Activated CD4-positive, alpha-beta T cell treated with anti-CD3 and anti-CD28 coated beads, Interleukin-2, amount 50 U/mL, for 1 hour (primary cell): ENCODE measurements at regions not wholly inside any gene's neighbourhood (a gene's known extent, or its start where the extent isn't known, plus 50 kb on each side); places are given as distances from the start of the nearest gene placed in this dataset.

ENCODE experiments used
- DNase-seq: peaks from one replicate; pipeline ENCODE4 v3.0.0-alpha.2; 2020

GRCh38 chr13:73272831-73273230 is 214.0 kb downstream of the KLF5 start:
- DNase-seq, result no peak

- no peak for DNase-seq
Measured at GRCh38 chr13:73268306-73268705, 209.5 kb downstream of the KLF5 start.

DNA sequence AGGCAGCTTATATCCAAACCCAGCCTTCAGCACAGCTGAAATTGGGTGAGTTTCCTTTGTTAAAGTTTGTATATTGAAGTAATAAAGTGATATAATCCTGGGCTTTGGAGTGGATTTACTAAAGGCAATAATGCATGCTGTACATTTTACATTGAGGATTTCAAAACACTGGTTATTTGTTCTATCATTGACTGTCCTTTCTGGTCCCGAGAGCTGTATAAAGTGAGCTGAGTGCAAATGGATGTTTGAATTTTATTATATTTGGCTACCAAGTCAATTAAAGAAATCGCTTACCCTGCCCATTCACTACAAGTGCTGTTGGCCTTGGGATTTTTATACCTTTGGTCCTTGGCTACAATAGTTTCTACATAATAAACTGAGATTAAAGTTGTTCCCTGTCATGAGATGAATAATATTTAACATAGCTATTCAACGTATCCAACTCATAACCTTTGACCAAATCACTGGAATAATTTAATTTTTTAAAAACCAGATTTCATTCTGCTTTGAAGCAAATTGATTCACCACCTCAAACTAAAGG is 207.9 kb downstream of the KLF5 start:
- no peak for DNase-seq

DNA sequence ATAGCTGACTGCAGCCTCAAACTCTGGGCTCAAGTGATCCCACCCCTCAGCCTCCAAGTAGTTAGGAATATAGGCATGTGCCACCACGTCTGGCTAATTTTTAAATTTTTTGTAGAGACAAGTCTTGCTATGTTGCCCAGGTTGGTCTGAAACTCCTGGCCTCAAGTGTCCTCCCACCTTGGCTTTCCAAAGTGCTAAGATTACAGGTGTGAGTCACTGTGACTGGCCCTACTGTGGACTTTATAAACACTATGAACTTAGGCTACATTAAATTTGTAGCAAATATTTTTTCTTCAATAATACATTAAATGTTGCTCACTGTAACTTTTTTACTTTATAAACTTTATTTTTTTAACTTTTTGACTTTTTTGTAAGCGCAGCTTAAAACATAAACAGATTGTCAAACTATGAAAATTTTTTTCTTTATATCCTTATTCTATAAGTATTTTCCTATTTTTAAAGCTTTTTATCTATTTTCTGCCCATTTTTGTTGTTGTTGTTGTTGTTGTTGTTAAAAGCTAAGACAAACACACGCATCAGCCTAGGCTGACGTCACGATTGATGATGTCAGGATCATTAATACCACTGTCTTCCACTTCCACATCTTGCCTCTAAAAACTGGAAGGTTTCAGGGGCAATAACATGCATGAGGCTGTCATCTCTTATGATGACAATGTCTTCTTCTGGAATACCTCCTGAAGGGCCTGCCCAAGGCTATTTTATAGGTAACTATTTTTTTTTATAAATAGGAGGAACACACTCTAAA is 204.2 kb downstream of the KLF5 start:
- no peak for DNase-seq

GRCh38 chr13:73261739-73262216 is 203.0 kb downstream of the KLF5 start:
- no peak for DNase-seq

DNA sequence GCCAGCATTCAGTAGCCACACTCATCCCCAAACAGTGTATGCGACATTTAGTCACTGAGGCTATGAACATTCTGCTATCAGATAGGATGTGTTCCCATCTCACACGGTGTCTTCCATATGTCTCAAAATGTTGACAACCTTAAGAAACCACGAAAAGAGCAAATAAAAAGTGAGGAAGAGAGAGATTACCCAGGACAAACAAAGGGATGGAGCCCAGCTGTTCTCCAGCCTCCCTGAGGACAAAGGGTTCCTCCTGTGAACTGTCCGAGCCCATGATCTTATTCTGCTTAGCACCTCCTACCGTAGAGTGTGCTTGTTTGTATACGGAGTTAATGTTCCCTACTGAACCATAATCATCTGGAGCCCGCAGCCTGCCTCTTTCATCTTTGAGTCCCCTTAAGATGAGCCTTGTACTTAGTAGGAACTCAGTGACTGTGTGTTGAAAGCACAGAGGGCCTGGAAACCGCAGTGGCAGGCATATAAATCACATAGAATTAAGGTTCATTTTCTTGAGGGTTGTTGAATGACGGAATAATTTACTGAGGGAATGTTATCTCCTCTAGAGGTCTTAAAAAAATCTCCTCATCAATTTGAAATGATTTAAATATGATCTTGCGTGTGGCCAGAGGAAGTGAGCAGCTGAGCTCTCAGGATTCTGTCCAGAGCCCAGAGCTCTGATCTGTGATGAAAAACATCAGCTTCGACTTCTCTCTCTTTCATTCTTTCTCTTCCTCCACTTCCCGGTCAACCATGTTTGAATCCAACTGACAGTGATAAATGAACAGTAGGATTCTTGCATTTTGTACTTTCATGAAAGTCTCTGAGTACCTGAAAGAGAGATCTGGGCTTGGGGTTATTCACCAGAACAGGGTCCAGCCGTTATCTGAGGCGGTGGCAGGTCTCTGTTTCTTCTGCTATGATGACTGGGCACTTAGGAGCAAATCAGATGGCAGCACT is 200.5 kb downstream of the KLF5 start:
- no peak for DNase-seq

DNA sequence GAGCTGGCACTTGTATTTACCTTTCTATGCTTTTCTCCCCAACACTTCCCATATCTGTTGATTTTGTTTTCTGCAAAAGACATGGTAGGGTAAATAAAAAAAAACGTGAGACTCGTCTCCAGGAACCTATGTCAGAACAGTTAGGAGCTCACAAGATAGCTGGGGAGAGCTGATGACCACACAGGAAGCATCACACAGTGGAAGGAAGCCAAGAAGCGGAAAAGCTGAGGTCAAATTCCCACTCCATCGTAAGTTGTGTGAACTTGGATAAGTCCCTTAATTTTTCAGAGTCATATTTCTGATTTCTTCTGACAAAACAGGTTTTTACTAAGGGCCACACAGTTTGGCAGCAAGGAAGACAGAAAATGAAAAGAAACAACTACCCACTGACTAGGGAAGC is 199.6 kb downstream of the KLF5 start:
- no peak for DNase-seq

GRCh38 chr13:73254827-73255226 is 196.0 kb downstream of the KLF5 start:
- no peak for DNase-seq

DNA sequence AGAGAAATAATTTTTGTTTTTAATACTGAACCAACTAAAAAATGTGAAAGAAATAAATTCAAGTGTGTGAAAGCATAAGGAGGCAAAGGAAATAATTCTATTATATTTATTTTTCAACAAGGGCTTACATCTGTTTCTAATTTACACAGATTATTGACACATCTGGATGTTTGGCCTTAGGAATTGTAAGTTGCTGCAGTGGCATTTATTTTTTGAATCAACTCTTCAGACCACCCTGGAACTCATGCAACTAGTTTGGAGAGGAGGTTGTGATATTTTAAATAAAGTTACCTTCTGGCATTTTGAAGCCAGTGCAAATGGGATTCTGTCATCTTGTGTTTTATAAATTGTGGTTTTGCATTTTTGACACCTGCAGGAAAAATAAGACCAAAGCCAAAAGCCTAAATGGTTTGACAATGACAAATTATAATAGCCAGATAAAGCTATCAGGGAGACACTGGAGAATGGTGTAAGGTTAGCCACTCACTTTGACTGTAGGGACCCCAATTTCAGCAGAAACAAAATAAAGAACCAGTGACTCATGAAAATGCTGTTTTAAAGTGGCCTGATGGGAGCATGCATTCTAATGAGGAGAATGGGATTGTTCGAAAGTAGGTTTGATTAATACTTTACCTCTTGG is 192.9 kb downstream of the KLF5 start:
- no peak for DNase-seq

DNA sequence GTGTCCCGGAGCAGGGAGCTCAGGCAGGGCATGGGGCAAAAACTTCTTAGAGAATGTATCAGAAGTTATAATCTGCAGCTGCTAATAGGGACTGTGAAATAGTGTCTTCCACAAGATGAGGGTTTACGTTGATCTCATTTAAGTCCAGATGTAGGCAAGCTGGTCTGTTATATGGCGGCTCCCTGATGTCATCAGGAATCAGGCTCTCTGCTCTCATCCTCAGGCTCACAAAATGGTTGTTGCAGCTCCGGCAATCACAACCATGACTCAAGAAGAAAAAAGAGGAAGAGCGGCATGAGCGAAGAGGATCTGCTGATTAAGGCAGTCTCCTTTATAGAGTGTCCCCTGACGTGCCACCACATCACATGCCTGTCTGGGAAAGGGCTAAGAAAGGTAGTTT is 191.3 kb downstream of the KLF5 start:
- DNase-seq, result no peak

- DNase-seq, result no peak
Measured at GRCh38 chr13:73248711-73249580, 190.1 kb downstream of the KLF5 start.

- DNase-seq, result no peak
Measured at GRCh38 chr13:73248154-73248553, 189.3 kb downstream of the KLF5 start.

DNA sequence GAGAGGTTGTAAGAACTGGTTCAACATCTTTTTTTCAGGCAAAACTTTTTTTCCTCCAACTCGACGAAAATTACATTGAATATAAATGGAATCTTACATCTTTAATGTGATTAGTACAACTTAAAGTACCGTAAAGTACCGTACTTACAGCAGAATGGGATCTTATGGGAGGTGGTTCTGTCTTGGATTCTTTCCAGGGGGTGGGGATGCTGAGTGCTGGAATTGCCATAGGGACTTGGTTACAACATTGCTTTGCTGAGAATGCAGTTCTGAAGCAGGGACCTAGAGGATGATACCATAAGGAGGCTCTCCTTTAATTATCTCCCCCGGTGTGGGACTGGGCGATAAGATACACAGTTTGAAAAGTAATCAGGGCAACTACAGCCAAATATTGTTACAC is 186.4 kb downstream of the KLF5 start:
- DNase-seq, result no peak

DNA sequence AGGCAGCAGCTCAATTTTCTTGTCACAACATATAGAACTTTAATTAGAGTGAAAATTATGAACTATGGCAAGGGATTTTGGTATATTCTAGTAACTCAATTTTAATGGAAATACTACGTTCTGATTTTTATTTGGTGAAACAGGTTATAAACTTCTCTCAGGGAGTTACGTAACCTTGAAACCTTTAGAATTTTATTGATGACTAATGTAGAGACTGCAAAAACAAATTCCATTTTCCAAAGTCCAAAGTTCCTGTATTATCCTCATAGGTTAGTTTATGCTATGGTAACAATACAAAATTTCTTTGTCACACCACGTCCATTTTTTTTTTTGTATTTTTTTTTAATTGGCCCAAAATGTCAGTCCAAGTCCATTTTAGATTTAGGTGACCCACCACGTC is 185.7 kb downstream of the KLF5 start:
- no peak for DNase-seq

GRCh38 chr13:73242515-73243015 is 183.8 kb downstream of the KLF5 start:
- no peak for DNase-seq

GRCh38 chr13:73240193-73240592 is 181.4 kb downstream of the KLF5 start:
- DNase-seq, result no peak

GRCh38 chr13:73235385-73235784 is 176.6 kb downstream of the KLF5 start:
- DNase-seq, result no peak

- no peak for DNase-seq
Measured at GRCh38 chr13:73231471-73231870, 172.7 kb downstream of the KLF5 start.

GRCh38 chr13:73230716-73231115 is 171.9 kb downstream of the KLF5 start:
- no peak for DNase-seq

- DNase-seq, result no peak
Measured at GRCh38 chr13:73228546-73228945, 169.7 kb downstream of the KLF5 start.

GRCh38 chr13:73225990-73226389 is 167.2 kb downstream of the KLF5 start:
- DNase-seq, result no peak

- DNase-seq, result no peak
Measured at GRCh38 chr13:73224703-73225102, 165.9 kb downstream of the KLF5 start.
